Endothelial cell (in vitro differentiated cells): ENCODE measurements at regions not wholly inside any gene's neighbourhood (a gene's known extent, or its start where the extent isn't known, plus 50 kb on each side); places are given as distances from the start of the nearest gene placed in this dataset.
A peak's percentile ranks its signal among the peaks of the same experiment; 100 is the strongest.

Experiments
- DNase-seq: peaks from one replicate; pipeline ENCODE4 v3.0.0; 2021; ENCODE audit warnings: low spot score
- H3K27ac Mint-ChIP-seq: one replicate; pipeline ENCODE4 v1.8.0; 2021; ENCODE audit warnings: mixed read lengths, inconsistent platforms; ENCODE audit not compliant: unreplicated experiment
- H3K27me3 Mint-ChIP-seq: one replicate; pipeline ENCODE4 v1.8.0; 2021; ENCODE audit warnings: mild to moderate bottlenecking, moderate library complexity, mixed read lengths, inconsistent platforms; ENCODE audit not compliant: unreplicated experiment
- H3K36me3 Mint-ChIP-seq: one replicate; pipeline ENCODE4 v1.8.0; 2021; ENCODE audit warnings: mild to moderate bottlenecking, low read depth, mixed read lengths, inconsistent platforms; ENCODE audit not compliant: unreplicated experiment
- H3K4me1 Mint-ChIP-seq: one replicate; pipeline ENCODE4 v1.8.0; 2021; ENCODE audit warnings: mild to moderate bottlenecking, mixed read lengths, inconsistent platforms; ENCODE audit not compliant: unreplicated experiment
- H3K4me3 Mint-ChIP-seq: one replicate; pipeline ENCODE4 v1.8.0; 2021; ENCODE audit warnings: mild to moderate bottlenecking, mixed read lengths, inconsistent platforms; ENCODE audit not compliant: unreplicated experiment
- H3K9me3 Mint-ChIP-seq: one replicate; pipeline ENCODE4 v1.8.0; 2021; ENCODE audit warnings: mixed read lengths, inconsistent platforms; ENCODE audit not compliant: unreplicated experiment
- CTCF ChIP-seq: fragments of 200-600 bp; sonication (generic); IDR thresholded peaks from one replicate; pipeline ENCODE4 v1.5.0; 2021; ENCODE audit warnings: antibody characterized with exemption; ENCODE audit not compliant: unreplicated experiment

DNA sequence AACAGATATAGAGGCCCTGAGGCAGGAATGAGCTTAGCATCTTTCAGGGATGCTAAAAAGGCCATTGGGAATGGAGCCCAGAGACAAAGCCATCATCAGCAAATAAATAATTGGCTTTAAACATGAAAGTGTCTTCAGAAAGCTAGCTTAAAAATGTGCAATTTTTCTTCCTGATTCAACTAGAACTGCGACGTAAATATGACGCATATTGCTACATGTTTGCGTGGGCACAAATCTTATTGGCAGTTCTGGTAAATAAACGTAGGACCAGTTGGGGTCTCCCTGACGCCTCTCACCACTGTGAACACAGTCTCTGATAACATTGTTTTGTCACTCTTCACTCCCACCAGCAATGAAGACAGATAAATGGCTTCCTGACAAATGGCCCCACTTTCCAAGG, 97.3 kb upstream of the SRD5A3 start:
- Mint-ChIP-seq H3K36me3 (no peaks in the 10 kb centered on the region), H3K4me3 (no peak overlapping the region), H3K4me1 (peaks cover 47% of the 10 kb centered on the region), H3K9me3 (no peaks in the 10 kb centered on the region), H3K27ac (peak overlapping the region; percentile 90), H3K27me3 (peaks cover 2% of the 10 kb centered on the region)
- DNase-seq: no peak
- no peak for TF ChIP-seq CTCF

- Mint-ChIP-seq H3K9me3 (no peaks in the 10 kb centered on the region), H3K4me1 (peaks cover 50% of the 10 kb centered on the region), H3K4me3 (no peak overlapping the region), H3K27ac (peak overlapping the region; percentile 4), H3K36me3 (no peaks in the 10 kb centered on the region), H3K27me3 (no peaks in the 10 kb centered on the region)
- TF ChIP-seq CTCF: no peak
- DNase-seq: no peak
Observed at GRCh38 chr4:55249476-55249875, 96.6 kb upstream of the SRD5A3 start.

- peaks cover 57% of the 10 kb centered on the region for H3K4me1 Mint-ChIP-seq
- no peak for TF ChIP-seq CTCF
- no peaks in the 10 kb centered on the region for H3K9me3 Mint-ChIP-seq
- H3K27me3 Mint-ChIP-seq: no peaks in the 10 kb centered on the region
- no peak for DNase-seq
- no peaks in the 10 kb centered on the region for H3K36me3 Mint-ChIP-seq
- H3K4me3 Mint-ChIP-seq: no peak overlapping the region
- no peak overlapping the region for H3K27ac Mint-ChIP-seq
Observed at GRCh38 chr4:55251342-55251741, 94.7 kb upstream of the SRD5A3 start.

GRCh38 chr4:55251896-55252295, 94.1 kb upstream of the SRD5A3 start:
- Mint-ChIP-seq H3K27ac (no peak overlapping the region), H3K27me3 (no peaks in the 10 kb centered on the region), H3K4me3 (no peak overlapping the region), H3K4me1 (peaks cover 57% of the 10 kb centered on the region), H3K9me3 (no peaks in the 10 kb centered on the region), H3K36me3 (no peaks in the 10 kb centered on the region)
- TF ChIP-seq CTCF: no peak
- DNase-seq: no peak

- Mint-ChIP-seq H3K27ac (peak overlapping the region; percentile 92), H3K4me1 (peaks cover 41% of the 10 kb centered on the region), H3K36me3 (no peaks in the 10 kb centered on the region), H3K4me3 (no peak overlapping the region), H3K9me3 (no peaks in the 10 kb centered on the region), H3K27me3 (no peaks in the 10 kb centered on the region)
- DNase-seq: peak; percentile 9
- no peak for TF ChIP-seq CTCF
Observed at GRCh38 chr4:55253948-55254593, 92.0 kb upstream of the SRD5A3 start.
